MM.1S (cell line): ENCODE measurements at regions not wholly inside any gene's neighbourhood (a gene's known extent, or its start where the extent isn't known, plus 50 kb on each side); places are given as distances from the start of the nearest gene placed in this dataset.

ENCODE experiments used
- EZH2 ChIP-seq: fragments of 300-600 bp; sonication (generic); optimal IDR thresholded peaks from 2 replicates; pipeline ENCODE3; 2017; ENCODE audit warnings: low read depth, mild to moderate bottlenecking, antibody characterized with exemption, low read length, mixed read lengths
- EZH2phosphoT487 ChIP-seq: fragments of 300-600 bp; sonication (generic); IDR thresholded peaks from 2 replicates; pipeline ENCODE4 v1.6.1; 2018; ENCODE audit warnings: antibody characterized with exemption, low read length
- TF ChIP-seq, protein P1 (sequence below): fragments of 300-600 bp; sonication (generic); IDR thresholded peaks from 2 replicates; pipeline ENCODE4 v1.5.1; 2016; ENCODE audit warnings: antibody characterized with exemption, low read length, mixed read lengths

DNA sequence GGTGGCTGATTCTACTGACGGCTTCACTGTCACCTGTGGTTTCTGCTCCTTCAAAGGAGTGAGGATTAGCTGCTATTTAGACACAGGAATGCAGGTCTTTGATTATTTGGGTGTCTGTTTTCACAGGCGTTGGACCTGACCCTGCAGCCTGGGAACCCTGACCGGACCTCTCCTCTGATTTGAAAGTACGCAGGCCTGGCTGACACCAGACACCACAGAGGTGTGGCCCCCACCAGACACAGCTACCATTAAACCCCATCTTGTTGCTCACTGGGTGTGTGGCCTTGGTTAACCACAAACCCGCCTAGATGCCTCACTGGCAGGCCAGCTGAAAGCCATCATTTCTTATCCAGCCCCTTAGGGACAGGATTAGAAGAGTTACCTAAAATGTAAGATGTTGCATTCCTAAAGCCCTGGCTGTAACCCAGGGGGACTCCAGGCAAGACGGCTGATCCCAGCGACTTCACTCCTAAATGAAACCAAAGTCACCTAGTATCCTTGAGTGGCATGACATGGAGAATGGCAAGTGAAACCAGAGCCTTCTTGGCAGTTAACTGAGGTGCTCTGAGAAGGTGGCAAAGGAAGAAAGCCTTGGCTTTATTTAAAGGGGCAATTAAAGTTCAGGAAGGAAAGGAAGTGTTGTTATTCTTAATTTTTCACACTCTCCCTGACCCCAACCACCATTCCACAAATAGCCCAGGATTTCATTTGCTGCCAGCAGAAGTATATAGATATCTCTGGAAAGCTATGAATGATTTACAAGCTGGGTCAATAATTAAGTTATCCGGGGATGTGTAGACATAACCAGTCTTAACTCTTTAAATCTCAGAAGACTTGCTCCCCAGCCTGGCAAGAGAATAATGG lies 169.9 kb downstream of the QRSL1 start:
- TF ChIP-seq, protein P1, sequence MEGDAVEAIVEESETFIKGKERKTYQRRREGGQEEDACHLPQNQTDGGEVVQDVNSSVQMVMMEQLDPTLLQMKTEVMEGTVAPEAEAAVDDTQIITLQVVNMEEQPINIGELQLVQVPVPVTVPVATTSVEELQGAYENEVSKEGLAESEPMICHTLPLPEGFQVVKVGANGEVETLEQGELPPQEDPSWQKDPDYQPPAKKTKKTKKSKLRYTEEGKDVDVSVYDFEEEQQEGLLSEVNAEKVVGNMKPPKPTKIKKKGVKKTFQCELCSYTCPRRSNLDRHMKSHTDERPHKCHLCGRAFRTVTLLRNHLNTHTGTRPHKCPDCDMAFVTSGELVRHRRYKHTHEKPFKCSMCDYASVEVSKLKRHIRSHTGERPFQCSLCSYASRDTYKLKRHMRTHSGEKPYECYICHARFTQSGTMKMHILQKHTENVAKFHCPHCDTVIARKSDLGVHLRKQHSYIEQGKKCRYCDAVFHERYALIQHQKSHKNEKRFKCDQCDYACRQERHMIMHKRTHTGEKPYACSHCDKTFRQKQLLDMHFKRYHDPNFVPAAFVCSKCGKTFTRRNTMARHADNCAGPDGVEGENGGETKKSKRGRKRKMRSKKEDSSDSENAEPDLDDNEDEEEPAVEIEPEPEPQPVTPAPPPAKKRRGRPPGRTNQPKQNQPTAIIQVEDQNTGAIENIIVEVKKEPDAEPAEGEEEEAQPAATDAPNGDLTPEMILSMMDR, result no peak
- TF ChIP-seq EZH2phosphoT487 (no peak), EZH2 (no peak)
